Gastrocnemius medialis (tissue), 4 donors: ENCODE measurements at regions not wholly inside any gene's neighbourhood (a gene's known extent, or its start where the extent isn't known, plus 50 kb on each side); places are given as distances from the start of the nearest gene placed in this dataset.

Source experiments
- ATAC-seq, 2 donors: fragments of 150-250 bp; one replicate each; pipeline ENCODE4 v1.9.1; 2016
- DNase-seq, 2 donors: peaks; one replicate each; pipeline ENCODE4 v3.0.0-alpha.2; 2019
- H3K27ac ChIP-seq, 4 donors: fragments of 200-600 bp; sonication (generic); 1 replicate in 1 of 4; 2 replicates in 3 of 4; pipeline ENCODE4 v1.5.1; 2016 to 2018; ENCODE audit warnings: mild to moderate bottlenecking in 2 of 4, moderate library complexity in 1 of 4
- H3K27me3 ChIP-seq, 3 donors: fragments of 200-600 bp; sonication (generic) in 2 of 3; 1 replicate in 1 of 3; 2 replicates in 2 of 3; pipeline versions ENCODE4 v1.5.1 to v1.6.0; 2016 to 2019; ENCODE audit warnings: mild to moderate bottlenecking in 1 of 3, moderate library complexity in 1 of 3
- H3K36me3 ChIP-seq, 2 donors: fragments of 200-600 bp; sonication (generic) in 1 of 2; one replicate each; pipeline ENCODE4 v1.5.1; 2017 to 2018
- H3K4me1 ChIP-seq, 2 donors: fragments of 200-600 bp; sonication (generic) in 1 of 2; one replicate each; pipeline ENCODE4 v1.5.1; 2016 to 2017; ENCODE audit warnings: mild to moderate bottlenecking in 2 of 2
- H3K4me3 ChIP-seq, 4 donors: fragments of 200-600 bp; sonication (generic) in 3 of 4; 1 replicate in 1 of 4; 2 replicates in 3 of 4; pipeline ENCODE4 v1.5.1; 2016 to 2019; ENCODE audit warnings: mild to moderate bottlenecking in 2 of 4
- H3K9me3 ChIP-seq, 3 donors: fragments of 200-600 bp; sonication (generic) in 2 of 3; 1 replicate in 1 of 3; 2 replicates in 2 of 3; pipeline ENCODE4 v1.5.1; 2016 to 2019
- CTCF ChIP-seq, 5 experiments: fragments of 450-650 bp in 3 of 5; fragments of 200-600 bp in 2 of 5; sonication (generic) in 2 of 5; IDR thresholded peaks in 4 of 5; conservative IDR thresholded peaks in 1 of 5; 1 replicate in 4 of 5; 2 replicates in 1 of 5; pipeline ENCODE4 v1.5.1; 2016 to 2019; ENCODE audit warnings: antibody characterized with exemption in 5 of 5, mild to moderate bottlenecking in 3 of 5, moderate library complexity in 3 of 5
- POLR2A ChIP-seq, 2 donors: fragments of 450-650 bp; IDR thresholded peaks; one replicate each; pipeline ENCODE4 v1.6.1; 2017; ENCODE audit warnings: antibody characterized with exemption in 2 of 2, mild to moderate bottlenecking in 2 of 2, moderate library complexity in 2 of 2
- in situ Hi-C, 4 donors: fragments of 200-750 bp; cut with MboI; loops; one replicate each; pipeline versions ENCODE4 v1.15.0 to v1.8.0; 2017; ENCODE audit warnings: low sequenced_read_pairs in 4 of 4
- intact Hi-C: fragments of 100-400 bp; cut with DNase I; formaldehyde crosslinking; loops from one replicate; pipeline ENCODE4 v1.15.1; 2023; ENCODE audit warnings: low total_unique reads

GRCh38 chr20:57079031-57080005 is 187.1 kb downstream of the BMP7 start:
- Histone ChIP-seq H3K36me3 (no peaks in the 10 kb centered on the region), H3K4me1 (no peaks in the 10 kb centered on the region), H3K27ac (no peak overlapping the region), H3K4me3 (no peak overlapping the region), H3K27me3 (peaks cover 0 to 10% (median 0%) of the 10 kb centered on the region in 3 donors), H3K9me3 (peaks cover 0 to 14% (median 3%) of the 10 kb centered on the region in 3 donors)
- intact Hi-C loops (no loop called here), in situ Hi-C loops (loop anchor here in 2 of 4 donors (10.0 to 25.0 kb wide), 2 partner anchors 258 to 265 kb away; partner anchors contain the start of gene SPO11 (in 1 of the 2))
- TF ChIP-seq POLR2A (IDR thresholded peaks at IDR 0.05) (no peak), CTCF (IDR thresholded peaks at IDR 0.05 in 4 of 5, conservative IDR thresholded peaks at IDR 0.05 in 1 of 5) (no peak)
- ATAC-seq (no peak), DNase-seq (no peak)

GRCh38 chr20:57080796-57081195 is 185.6 kb downstream of the BMP7 start:
- H3K27ac ChIP-seq = no peak overlapping the region
- intact Hi-C loops = no loop called here
- DNase-seq = no peak
- H3K4me1 ChIP-seq = no peaks in the 10 kb centered on the region
- TF ChIP-seq POLR2A (IDR thresholded peaks at IDR 0.05) (no peak), CTCF (IDR thresholded peaks at IDR 0.05 in 4 of 5, conservative IDR thresholded peaks at IDR 0.05 in 1 of 5) (no peak)
- no peaks in the 10 kb centered on the region for H3K36me3 ChIP-seq
- H3K9me3 ChIP-seq = peaks cover 0 to 14% (median 3%) of the 10 kb centered on the region in 3 donors
- H3K4me3 ChIP-seq = no peak overlapping the region
- H3K27me3 ChIP-seq = peaks cover 0 to 6% (median 0%) of the 10 kb centered on the region in 3 donors
- in situ Hi-C loops = loop anchor here in 2 of 4 donors (10.0 to 25.0 kb wide), 2 partner anchors 257 to 264 kb away; partner anchors contain the start of gene SPO11 (in 1 of the 2)
- no peak for ATAC-seq

GRCh38 chr20:57082357-57082945 is 184.0 kb downstream of the BMP7 start:
- Histone ChIP-seq H3K9me3 (peaks cover 0 to 14% (median 3%) of the 10 kb centered on the region in 3 donors), H3K36me3 (no peaks in the 10 kb centered on the region), H3K27me3 (peaks cover 0 to 6% (median 0%) of the 10 kb centered on the region in 3 donors), H3K4me1 (no peaks in the 10 kb centered on the region), H3K4me3 (no peak overlapping the region), H3K27ac (no peak overlapping the region)
- no peak for ATAC-seq
- no peak for DNase-seq
- TF ChIP-seq POLR2A (IDR thresholded peaks at IDR 0.05) = no peak
- no peak for TF ChIP-seq CTCF (IDR thresholded peaks at IDR 0.05 in 4 of 5, conservative IDR thresholded peaks at IDR 0.05 in 1 of 5)
- in situ Hi-C loops = loop anchor here in 2 of 4 donors (10.0 to 25.0 kb wide), 2 partner anchors 255 to 262 kb away; partner anchors contain the start of gene SPO11 (in 1 of the 2)
- intact Hi-C loops = no loop called here

- no peak for DNase-seq
- Histone ChIP-seq H3K36me3 (no peaks in the 10 kb centered on the region), H3K27ac (no peak overlapping the region), H3K4me1 (no peaks in the 10 kb centered on the region), H3K4me3 (no peak overlapping the region), H3K27me3 (peaks cover 0 to 6% (median 0%) of the 10 kb centered on the region in 3 donors), H3K9me3 (peaks cover 0 to 11% (median 3%) of the 10 kb centered on the region in 3 donors)
- no peak for ATAC-seq
- TF ChIP-seq POLR2A (IDR thresholded peaks at IDR 0.05) (no peak), CTCF (IDR thresholded peaks at IDR 0.05 in 4 of 5, conservative IDR thresholded peaks at IDR 0.05 in 1 of 5) (no peak)
- in situ Hi-C loops = loop anchor here in 2 of 4 donors (10.0 to 25.0 kb wide), 2 partner anchors 254 to 262 kb away; partner anchors contain the start of gene SPO11 (in 1 of the 2)
- intact Hi-C loops = no loop called here
Measured at GRCh38 chr20:57083072-57083471, 183.4 kb downstream of the BMP7 start.
